NB4 (cell line): ENCODE measurements at regions not wholly inside any gene's neighbourhood (a gene's known extent, or its start where the extent isn't known, plus 50 kb on each side); places are given as distances from the start of the nearest gene placed in this dataset.

Source experiments
- CTCF ChIP-seq: IDR thresholded peaks from one replicate; pipeline ENCODE4 v1.5.1; 2012; ENCODE audit warnings: low read depth, low read length
- MYC ChIP-seq: IDR thresholded peaks from 2 replicates; pipeline ENCODE4 v1.6.1; 2011; ENCODE audit warnings: low read depth, low read length

DNA sequence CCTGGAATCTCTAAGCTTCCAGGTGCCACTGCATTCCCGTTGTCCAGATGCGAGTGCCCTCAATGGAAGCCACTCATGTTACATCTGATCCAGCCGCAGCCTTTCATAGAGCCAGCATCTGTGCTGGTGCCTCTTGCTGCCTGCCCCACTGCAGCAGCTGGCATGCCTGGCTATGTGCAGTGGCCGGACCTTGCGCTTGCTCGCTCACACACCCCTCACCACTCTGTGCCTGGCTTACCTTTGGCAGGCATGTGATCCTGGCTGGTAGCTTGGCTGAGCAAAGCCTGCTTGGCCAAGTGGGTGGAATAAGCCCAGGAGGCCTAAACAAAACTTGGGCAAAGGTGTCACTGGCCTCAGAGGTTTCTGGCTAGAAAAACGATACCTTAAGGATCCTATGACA lies 59.5 kb upstream of the CDKN2AIP start:
- TF ChIP-seq CTCF = no peak
- TF ChIP-seq MYC = no peak
